ENCODE measurements at regions not wholly inside any gene's neighbourhood (a gene's known extent, or its start where the extent isn't known, plus 50 kb on each side); places are given as distances from the start of the nearest gene placed in this dataset.
"Not testable (repeated sequence)": the region's sequence is repeated elsewhere in the genome, so short reads cannot be mapped to it uniquely, and the experiment has no call there.

GRCh38 chr13:107678075-107678689, 537.2 kb downstream of the LIG4 start:
- peak; percentile 22 for DNase-seq (ENCODE audit: low spot score)

GRCh38 chr13:107675847-107676550, 539.3 kb downstream of the LIG4 start:
- no peak for DNase-seq (ENCODE audit: low spot score)

GRCh38 chr13:107669391-107669993, 545.8 kb downstream of the LIG4 start:
- DNase-seq (ENCODE audit: low spot score): no peak

GRCh38 chr13:107665926-107666458, 549.3 kb downstream of the LIG4 start:
- DNase-seq (ENCODE audit: low spot score): no peak

GRCh38 chr13:107650081-107650701, 565.1 kb downstream of the LIG4 start:
- peak; percentile 42 for DNase-seq (ENCODE audit: low spot score)

GRCh38 chr13:107649079-107649478, 566.3 kb downstream of the LIG4 start:
- DNase-seq (ENCODE audit: low spot score): no peak

- no peak for DNase-seq (ENCODE audit: low spot score)
Measured at GRCh38 chr13:107644136-107644535, 571.2 kb downstream of the LIG4 start.

- DNase-seq (ENCODE audit: low spot score): no peak
Measured at GRCh38 chr13:107643615-107644014, 571.7 kb downstream of the LIG4 start.

- DNase-seq (ENCODE audit: low spot score): no peak
Measured at GRCh38 chr13:107642831-107643230, 572.5 kb downstream of the LIG4 start.

GRCh38 chr13:107641574-107641973, 573.8 kb downstream of the LIG4 start:
- DNase-seq (ENCODE audit: low spot score): no peak

- no peak for DNase-seq (ENCODE audit: low spot score)
Measured at GRCh38 chr13:107625648-107626047, 589.7 kb downstream of the LIG4 start.

GRCh38 chr13:107617527-107617926, 597.8 kb downstream of the LIG4 start:
- DNase-seq (ENCODE audit: low spot score): no peak

- DNase-seq (ENCODE audit: low spot score): no peak
Measured at GRCh38 chr13:107612376-107612775, 603.0 kb downstream of the LIG4 start.

- DNase-seq (ENCODE audit: low spot score): no peak
Measured at GRCh38 chr13:107608736-107609135, 606.6 kb downstream of the LIG4 start.

- no peak for DNase-seq (ENCODE audit: low spot score)
Measured at GRCh38 chr13:107600971-107601370, 614.4 kb downstream of the LIG4 start.

GRCh38 chr13:107596306-107596705, 619.0 kb downstream of the LIG4 start:
- DNase-seq (ENCODE audit: low spot score): not testable (repeated sequence)

- no peak for DNase-seq (ENCODE audit: low spot score)
Measured at GRCh38 chr13:107590556-107590955, 624.8 kb downstream of the LIG4 start.

- no peak for DNase-seq (ENCODE audit: low spot score)
Measured at GRCh38 chr13:107587681-107588080, 627.7 kb downstream of the LIG4 start.

- no peak for DNase-seq (ENCODE audit: low spot score)
Measured at GRCh38 chr13:107586216-107586615, 629.1 kb downstream of the LIG4 start.

GRCh38 chr13:107585469-107586180, 629.7 kb downstream of the LIG4 start:
- DNase-seq (ENCODE audit: low spot score): no peak

GRCh38 chr13:107582171-107582570, 633.2 kb downstream of the LIG4 start:
- no peak for DNase-seq (ENCODE audit: low spot score)
